ENCODE measurements at regions not wholly inside any gene's neighbourhood (a gene's known extent, or its start where the extent isn't known, plus 50 kb on each side); places are given as distances from the start of the nearest gene placed in this dataset.

DNA sequence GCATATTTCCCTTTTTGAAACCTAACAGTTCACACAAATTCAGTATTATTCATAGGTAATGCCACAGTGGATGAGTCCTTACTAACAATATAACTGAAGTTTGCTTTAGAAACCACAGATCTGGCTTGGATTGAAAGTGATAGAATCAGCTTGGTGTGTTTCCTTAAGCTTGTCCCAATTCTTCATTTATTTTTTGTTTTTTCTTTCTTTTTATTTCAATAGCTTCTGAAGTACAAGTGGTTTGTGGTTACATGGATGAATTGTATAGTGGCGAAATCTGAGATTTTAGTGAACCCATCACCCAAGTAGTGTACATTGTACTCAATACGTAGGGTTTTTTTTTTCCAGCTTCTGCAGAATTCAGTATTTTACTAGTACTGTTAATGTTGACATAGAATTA, 518.2 kb upstream of the SEMA3D start:
- TF ChIP-seq EZH2phosphoT487 (IDR thresholded peaks at IDR 0.05; ENCODE audit: borderline replicate concordance), result no peak
- TF ChIP-seq, protein P1, sequence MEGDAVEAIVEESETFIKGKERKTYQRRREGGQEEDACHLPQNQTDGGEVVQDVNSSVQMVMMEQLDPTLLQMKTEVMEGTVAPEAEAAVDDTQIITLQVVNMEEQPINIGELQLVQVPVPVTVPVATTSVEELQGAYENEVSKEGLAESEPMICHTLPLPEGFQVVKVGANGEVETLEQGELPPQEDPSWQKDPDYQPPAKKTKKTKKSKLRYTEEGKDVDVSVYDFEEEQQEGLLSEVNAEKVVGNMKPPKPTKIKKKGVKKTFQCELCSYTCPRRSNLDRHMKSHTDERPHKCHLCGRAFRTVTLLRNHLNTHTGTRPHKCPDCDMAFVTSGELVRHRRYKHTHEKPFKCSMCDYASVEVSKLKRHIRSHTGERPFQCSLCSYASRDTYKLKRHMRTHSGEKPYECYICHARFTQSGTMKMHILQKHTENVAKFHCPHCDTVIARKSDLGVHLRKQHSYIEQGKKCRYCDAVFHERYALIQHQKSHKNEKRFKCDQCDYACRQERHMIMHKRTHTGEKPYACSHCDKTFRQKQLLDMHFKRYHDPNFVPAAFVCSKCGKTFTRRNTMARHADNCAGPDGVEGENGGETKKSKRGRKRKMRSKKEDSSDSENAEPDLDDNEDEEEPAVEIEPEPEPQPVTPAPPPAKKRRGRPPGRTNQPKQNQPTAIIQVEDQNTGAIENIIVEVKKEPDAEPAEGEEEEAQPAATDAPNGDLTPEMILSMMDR (conservative IDR thresholded peaks at IDR 0.05; ENCODE audit: low read length), result no peak
- Histone ChIP-seq H3K4me1 (ENCODE audit: insufficient read depth, low read length, poor library complexity, severe bottlenecking) (no peaks in the 10 kb centered on the region), H3K4me2 (ENCODE audit: low read depth, low read length, poor library complexity, severe bottlenecking) (no peak overlapping the region), H4K20me1 (ENCODE audit: insufficient read depth, low read length, poor library complexity, severe bottlenecking) (no peaks in the 10 kb centered on the region), H3K27me3 (ENCODE audit: insufficient read depth, low read length, poor library complexity, severe bottlenecking) (no peaks in the 10 kb centered on the region), H3F3A (ENCODE audit: low read depth) (no peaks in the 10 kb centered on the region), H2AFZ (ENCODE audit: low read length) (no peak overlapping the region), H3K79me2 (ENCODE audit: insufficient read depth, low read length) (no peaks in the 10 kb centered on the region), H3K36me3 (ENCODE audit: insufficient read depth, low read length) (no peaks in the 10 kb centered on the region), H3K9ac (ENCODE audit: low read depth, low read length, poor library complexity, severe bottlenecking) (no peak overlapping the region), H3K9me2 (replicated peaks; ENCODE audit: low read depth, low read length) (no peaks in the 10 kb centered on the region), H3K9me3 (ENCODE audit: insufficient read depth, low read depth, low read length) (no peaks in the 10 kb centered on the region), H3K4me3 (ENCODE audit: low read length, poor library complexity, severe bottlenecking) (no peak overlapping the region)

DNA sequence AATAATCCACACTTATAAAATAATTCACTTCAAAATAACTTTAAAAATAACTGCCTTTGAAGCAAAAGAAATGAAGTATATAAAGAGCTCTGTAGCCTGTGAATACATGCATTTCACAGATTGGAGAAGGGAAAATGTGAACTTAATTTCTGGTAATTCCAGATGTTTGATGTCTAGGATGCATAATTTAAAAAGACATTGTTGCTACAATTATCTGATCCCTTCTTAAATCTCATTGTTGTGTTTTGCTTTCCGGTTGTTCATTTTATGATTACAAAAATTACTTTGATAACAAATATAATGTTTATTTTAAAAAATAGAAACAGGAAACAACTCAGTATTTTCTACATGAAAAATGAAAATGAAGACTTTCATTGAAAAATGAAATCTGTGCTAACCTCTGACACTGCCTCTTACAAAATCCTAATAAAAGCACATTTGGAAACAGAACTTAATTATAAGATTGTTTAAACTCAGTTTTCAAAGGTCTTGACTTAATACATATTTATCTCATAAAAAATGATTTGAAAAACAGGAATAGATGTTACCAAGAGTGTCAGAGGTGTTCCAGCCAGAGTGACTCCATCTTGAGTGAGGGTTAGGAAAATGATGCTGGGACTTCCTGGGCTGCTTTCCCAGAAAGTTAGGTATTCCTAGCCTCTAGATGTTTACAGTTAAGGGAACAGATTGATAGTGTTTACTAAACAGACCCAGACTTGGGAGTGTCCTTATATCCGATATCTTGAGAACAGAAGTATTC, 516.6 kb upstream of the SEMA3D start:
- Histone ChIP-seq H2AFZ (ENCODE audit: low read length) (no peak overlapping the region), H3K4me1 (ENCODE audit: insufficient read depth, low read length, poor library complexity, severe bottlenecking) (no peaks in the 10 kb centered on the region), H3F3A (ENCODE audit: low read depth) (no peaks in the 10 kb centered on the region), H3K27me3 (ENCODE audit: insufficient read depth, low read length, poor library complexity, severe bottlenecking) (no peaks in the 10 kb centered on the region), H3K79me2 (ENCODE audit: insufficient read depth, low read length) (no peaks in the 10 kb centered on the region), H4K20me1 (ENCODE audit: insufficient read depth, low read length, poor library complexity, severe bottlenecking) (no peaks in the 10 kb centered on the region), H3K9me2 (replicated peaks; ENCODE audit: low read depth, low read length) (no peaks in the 10 kb centered on the region), H3K4me3 (ENCODE audit: low read length, poor library complexity, severe bottlenecking) (no peak overlapping the region), H3K36me3 (ENCODE audit: insufficient read depth, low read length) (no peaks in the 10 kb centered on the region), H3K4me2 (ENCODE audit: low read depth, low read length, poor library complexity, severe bottlenecking) (no peak overlapping the region), H3K9ac (ENCODE audit: low read depth, low read length, poor library complexity, severe bottlenecking) (no peak overlapping the region), H3K9me3 (ENCODE audit: insufficient read depth, low read depth, low read length) (no peaks in the 10 kb centered on the region)
- TF ChIP-seq EZH2phosphoT487 (IDR thresholded peaks at IDR 0.05; ENCODE audit: borderline replicate concordance), result no peak
- TF ChIP-seq, protein P1 (conservative IDR thresholded peaks at IDR 0.05; ENCODE audit: low read length), result no peak

DNA sequence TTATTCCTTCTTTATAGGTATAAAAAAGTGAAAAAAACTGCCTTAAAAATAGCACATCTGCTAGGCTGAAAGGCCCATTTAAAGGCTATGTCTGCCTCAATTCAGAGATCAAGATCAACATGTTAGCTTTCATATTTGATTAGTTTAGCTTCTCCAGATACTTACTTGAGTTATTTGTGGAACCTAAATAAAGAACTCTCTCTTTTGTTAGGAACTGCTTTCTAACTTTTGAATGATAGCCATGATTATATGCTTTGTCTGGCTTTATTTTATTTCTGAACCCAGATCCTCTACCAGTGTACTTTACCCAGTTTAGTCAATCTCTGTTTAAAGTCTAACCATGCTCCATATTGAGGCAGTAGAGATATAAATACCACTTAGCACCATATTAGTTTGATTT, 515.5 kb upstream of the SEMA3D start:
- no peak overlapping the region for H3K4me3 ChIP-seq (ENCODE audit: low read length, poor library complexity, severe bottlenecking)
- H3F3A ChIP-seq (ENCODE audit: low read depth), result no peaks in the 10 kb centered on the region
- H4K20me1 ChIP-seq (ENCODE audit: insufficient read depth, low read length, poor library complexity, severe bottlenecking), result no peaks in the 10 kb centered on the region
- H3K9me3 ChIP-seq (ENCODE audit: insufficient read depth, low read depth, low read length), result no peaks in the 10 kb centered on the region
- H3K4me2 ChIP-seq (ENCODE audit: low read depth, low read length, poor library complexity, severe bottlenecking), result no peak overlapping the region
- TF ChIP-seq EZH2phosphoT487 (IDR thresholded peaks at IDR 0.05; ENCODE audit: borderline replicate concordance), result no peak
- TF ChIP-seq, protein P1 (conservative IDR thresholded peaks at IDR 0.05; ENCODE audit: low read length), result no peak
- no peaks in the 10 kb centered on the region for H3K9me2 ChIP-seq (replicated peaks; ENCODE audit: low read depth, low read length)
- no peaks in the 10 kb centered on the region for H3K4me1 ChIP-seq (ENCODE audit: insufficient read depth, low read length, poor library complexity, severe bottlenecking)
- no peak overlapping the region for H2AFZ ChIP-seq (ENCODE audit: low read length)
- no peaks in the 10 kb centered on the region for H3K36me3 ChIP-seq (ENCODE audit: insufficient read depth, low read length)
- H3K9ac ChIP-seq (ENCODE audit: low read depth, low read length, poor library complexity, severe bottlenecking), result no peak overlapping the region
- H3K79me2 ChIP-seq (ENCODE audit: insufficient read depth, low read length), result no peaks in the 10 kb centered on the region
- H3K27me3 ChIP-seq (ENCODE audit: insufficient read depth, low read length, poor library complexity, severe bottlenecking), result no peaks in the 10 kb centered on the region

All from Loucy (cell line).